MM.1S (cell line): ENCODE measurements at regions not wholly inside any gene's neighbourhood (a gene's known extent, or its start where the extent isn't known, plus 50 kb on each side); places are given as distances from the start of the nearest gene placed in this dataset.

Experiments
- EZH2 ChIP-seq: fragments of 300-600 bp; sonication (generic); optimal IDR thresholded peaks from 2 replicates; pipeline ENCODE3; 2017; ENCODE audit warnings: low read depth, mild to moderate bottlenecking, antibody characterized with exemption, low read length, mixed read lengths
- EZH2phosphoT487 ChIP-seq: fragments of 300-600 bp; sonication (generic); IDR thresholded peaks from 2 replicates; pipeline ENCODE4 v1.6.1; 2018; ENCODE audit warnings: antibody characterized with exemption, low read length
- TF ChIP-seq, protein P1 (sequence below): fragments of 300-600 bp; sonication (generic); IDR thresholded peaks from 2 replicates; pipeline ENCODE4 v1.5.1; 2016; ENCODE audit warnings: antibody characterized with exemption, low read length, mixed read lengths

- TF ChIP-seq, protein P1, sequence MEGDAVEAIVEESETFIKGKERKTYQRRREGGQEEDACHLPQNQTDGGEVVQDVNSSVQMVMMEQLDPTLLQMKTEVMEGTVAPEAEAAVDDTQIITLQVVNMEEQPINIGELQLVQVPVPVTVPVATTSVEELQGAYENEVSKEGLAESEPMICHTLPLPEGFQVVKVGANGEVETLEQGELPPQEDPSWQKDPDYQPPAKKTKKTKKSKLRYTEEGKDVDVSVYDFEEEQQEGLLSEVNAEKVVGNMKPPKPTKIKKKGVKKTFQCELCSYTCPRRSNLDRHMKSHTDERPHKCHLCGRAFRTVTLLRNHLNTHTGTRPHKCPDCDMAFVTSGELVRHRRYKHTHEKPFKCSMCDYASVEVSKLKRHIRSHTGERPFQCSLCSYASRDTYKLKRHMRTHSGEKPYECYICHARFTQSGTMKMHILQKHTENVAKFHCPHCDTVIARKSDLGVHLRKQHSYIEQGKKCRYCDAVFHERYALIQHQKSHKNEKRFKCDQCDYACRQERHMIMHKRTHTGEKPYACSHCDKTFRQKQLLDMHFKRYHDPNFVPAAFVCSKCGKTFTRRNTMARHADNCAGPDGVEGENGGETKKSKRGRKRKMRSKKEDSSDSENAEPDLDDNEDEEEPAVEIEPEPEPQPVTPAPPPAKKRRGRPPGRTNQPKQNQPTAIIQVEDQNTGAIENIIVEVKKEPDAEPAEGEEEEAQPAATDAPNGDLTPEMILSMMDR = no peak
- TF ChIP-seq EZH2 (no peak), EZH2phosphoT487 (no peak)
These were observed 223.4 kb downstream of the FAM76B start for GRCh38 chr11:95566211-95566610.
